ENCODE measurements at regions not wholly inside any gene's neighbourhood (a gene's known extent, or its start where the extent isn't known, plus 50 kb on each side); places are given as distances from the start of the nearest gene placed in this dataset.

- Histone ChIP-seq H3K9me3 (no peaks in the 10 kb centered on the region), H3K27me3 (no peaks in the 10 kb centered on the region), H3K27ac (replicated peaks in 1 of 4) (no peak overlapping the region), H3K36me3 (no peaks in the 10 kb centered on the region), H3K4me3 (no peak overlapping the region), H3K4me1 (no peaks in the 10 kb centered on the region)
- DNase-seq (ENCODE audit: extremely low spot score), result no peak
- intact Hi-C loops (cut with DNase I), result no loop called here
- WGBS, result 96% methylated on average over 11 of the region's 11 CpGs
- TF ChIP-seq POLR2AphosphoS5 (IDR thresholded peaks at IDR 0.05) (no peak), POLR2A (IDR thresholded peaks at IDR 0.05; ENCODE audit: low read depth) (no peak)
These were observed 449.5 kb downstream of the KLF12 start for GRCh38 chr13:73684750-73685149.

GRCh38 chr13:73684286-73684685 lies 449.9 kb downstream of the KLF12 start:
- no peaks in the 10 kb centered on the region for H3K4me1 ChIP-seq

GRCh38 chr13:73683746-73684145 lies 450.5 kb downstream of the KLF12 start:
- intact Hi-C loops (cut with DNase I), result no loop called here
- Histone ChIP-seq H3K4me3 (no peak overlapping the region), H3K27ac (replicated peaks in 1 of 4) (no peak overlapping the region), H3K9me3 (no peaks in the 10 kb centered on the region), H3K27me3 (no peaks in the 10 kb centered on the region), H3K36me3 (no peaks in the 10 kb centered on the region), H3K4me1 (no peaks in the 10 kb centered on the region)
- no peak for DNase-seq (ENCODE audit: extremely low spot score)
- TF ChIP-seq EP300 (IDR thresholded peaks at IDR 0.05) (no peak), POLR2A (IDR thresholded peaks at IDR 0.05; ENCODE audit: low read depth) (no peak), CTCF (IDR thresholded peaks at IDR 0.05) (no peak), POLR2AphosphoS5 (IDR thresholded peaks at IDR 0.05) (no peak)
- 89% methylated on average over 3 of the region's 3 CpGs for WGBS

More at GRCh38 chr13:73684286-73684685, 449.9 kb downstream of the KLF12 start:
- DNase-seq (ENCODE audit: extremely low spot score), result no peak
- TF ChIP-seq EP300 (IDR thresholded peaks at IDR 0.05) (no peak), CTCF (IDR thresholded peaks at IDR 0.05) (no peak), POLR2A (IDR thresholded peaks at IDR 0.05; ENCODE audit: low read depth) (no peak), POLR2AphosphoS5 (IDR thresholded peaks at IDR 0.05) (no peak)
- no peaks in the 10 kb centered on the region for H3K27me3 ChIP-seq
- WGBS, result 83% methylated on average over 3 of the region's 3 CpGs
- no peak overlapping the region for H3K27ac ChIP-seq (replicated peaks in 1 of 4)
- intact Hi-C loops (cut with DNase I), result no loop called here
- no peaks in the 10 kb centered on the region for H3K9me3 ChIP-seq
- no peak overlapping the region for H3K4me3 ChIP-seq
- no peaks in the 10 kb centered on the region for H3K36me3 ChIP-seq

- intact Hi-C loops (cut with DNase I), result no loop called here
- DNase-seq (ENCODE audit: extremely low spot score), result no peak
- Histone ChIP-seq H3K27me3 (no peaks in the 10 kb centered on the region), H3K36me3 (no peaks in the 10 kb centered on the region), H3K4me3 (no peak overlapping the region), H3K27ac (replicated peaks in 1 of 4) (no peak overlapping the region), H3K4me1 (no peaks in the 10 kb centered on the region), H3K9me3 (no peaks in the 10 kb centered on the region)
- 76% methylated on average over 2 of the region's 2 CpGs for WGBS
- TF ChIP-seq EP300 (IDR thresholded peaks at IDR 0.05) (no peak), CTCF (IDR thresholded peaks at IDR 0.05) (no peak), POLR2A (IDR thresholded peaks at IDR 0.05; ENCODE audit: low read depth) (no peak), POLR2AphosphoS5 (IDR thresholded peaks at IDR 0.05) (no peak)
These were observed 452.4 kb downstream of the KLF12 start for GRCh38 chr13:73681779-73682178.

- H3K4me1 ChIP-seq, result no peaks in the 10 kb centered on the region
- intact Hi-C loops (cut with DNase I), result no loop called here
- WGBS, result 69% methylated on average over 3 of the region's 3 CpGs
- DNase-seq (ENCODE audit: extremely low spot score), result no peak
- no peaks in the 10 kb centered on the region for H3K36me3 ChIP-seq
- no peak for TF ChIP-seq POLR2A (IDR thresholded peaks at IDR 0.05; ENCODE audit: low read depth)
- TF ChIP-seq EP300 (IDR thresholded peaks at IDR 0.05), result no peak
- TF ChIP-seq POLR2AphosphoS5 (IDR thresholded peaks at IDR 0.05), result no peak
- no peak for TF ChIP-seq CTCF (IDR thresholded peaks at IDR 0.05)
- H3K27ac ChIP-seq (replicated peaks in 1 of 4), result no peak overlapping the region
- H3K4me3 ChIP-seq, result no peak overlapping the region
- H3K27me3 ChIP-seq, result no peaks in the 10 kb centered on the region
- no peaks in the 10 kb centered on the region for H3K9me3 ChIP-seq
These were observed 453.2 kb downstream of the KLF12 start for GRCh38 chr13:73681015-73681414.

Measured in esophagus muscularis mucosa (tissue), 4 donors.